ENCODE measurements at regions not wholly inside any gene's neighbourhood (a gene's known extent, or its start where the extent isn't known, plus 50 kb on each side); places are given as distances from the start of the nearest gene placed in this dataset.

DNA sequence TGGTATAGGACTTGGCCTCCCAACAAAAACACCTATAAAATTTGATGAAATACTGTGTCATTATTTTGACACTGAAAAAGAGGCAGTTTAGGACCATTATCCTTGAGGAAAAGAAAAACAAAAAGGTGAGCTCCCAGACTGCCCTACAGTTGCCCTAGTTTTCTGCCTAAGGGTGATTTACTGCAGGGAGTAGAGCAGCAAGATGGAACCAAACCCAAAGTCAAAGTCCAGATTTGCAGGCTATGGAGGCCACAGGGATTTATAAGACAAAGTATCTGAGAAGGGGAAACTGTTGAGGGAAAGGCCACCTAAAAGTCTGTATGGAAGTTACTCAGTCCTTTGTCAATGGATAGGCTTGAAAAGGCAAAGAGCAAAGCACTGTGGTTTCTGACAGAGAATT lies 112.4 kb upstream of the TRPC4 start:
- no peak overlapping the region for H3K4me3 ChIP-seq (ENCODE audit: low read length, poor library complexity, severe bottlenecking)
- H4K20me1 ChIP-seq (ENCODE audit: insufficient read depth, low read length, poor library complexity, severe bottlenecking), result no peaks in the 10 kb centered on the region
- TF ChIP-seq, protein P1, sequence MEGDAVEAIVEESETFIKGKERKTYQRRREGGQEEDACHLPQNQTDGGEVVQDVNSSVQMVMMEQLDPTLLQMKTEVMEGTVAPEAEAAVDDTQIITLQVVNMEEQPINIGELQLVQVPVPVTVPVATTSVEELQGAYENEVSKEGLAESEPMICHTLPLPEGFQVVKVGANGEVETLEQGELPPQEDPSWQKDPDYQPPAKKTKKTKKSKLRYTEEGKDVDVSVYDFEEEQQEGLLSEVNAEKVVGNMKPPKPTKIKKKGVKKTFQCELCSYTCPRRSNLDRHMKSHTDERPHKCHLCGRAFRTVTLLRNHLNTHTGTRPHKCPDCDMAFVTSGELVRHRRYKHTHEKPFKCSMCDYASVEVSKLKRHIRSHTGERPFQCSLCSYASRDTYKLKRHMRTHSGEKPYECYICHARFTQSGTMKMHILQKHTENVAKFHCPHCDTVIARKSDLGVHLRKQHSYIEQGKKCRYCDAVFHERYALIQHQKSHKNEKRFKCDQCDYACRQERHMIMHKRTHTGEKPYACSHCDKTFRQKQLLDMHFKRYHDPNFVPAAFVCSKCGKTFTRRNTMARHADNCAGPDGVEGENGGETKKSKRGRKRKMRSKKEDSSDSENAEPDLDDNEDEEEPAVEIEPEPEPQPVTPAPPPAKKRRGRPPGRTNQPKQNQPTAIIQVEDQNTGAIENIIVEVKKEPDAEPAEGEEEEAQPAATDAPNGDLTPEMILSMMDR (conservative IDR thresholded peaks at IDR 0.05; ENCODE audit: low read length), result no peak
- no peak for TF ChIP-seq EZH2phosphoT487 (IDR thresholded peaks at IDR 0.05; ENCODE audit: borderline replicate concordance)
- H3F3A ChIP-seq (ENCODE audit: low read depth), result no peaks in the 10 kb centered on the region
- H3K9ac ChIP-seq (ENCODE audit: low read depth, low read length, poor library complexity, severe bottlenecking), result no peak overlapping the region
- no peaks in the 10 kb centered on the region for H3K9me3 ChIP-seq (ENCODE audit: insufficient read depth, low read depth, low read length)
- H2AFZ ChIP-seq (ENCODE audit: low read length), result no peak overlapping the region
- H3K4me2 ChIP-seq (ENCODE audit: low read depth, low read length, poor library complexity, severe bottlenecking), result no peak overlapping the region
- no peaks in the 10 kb centered on the region; the same call in 1 of the 2 replicates for H3K9me2 ChIP-seq (replicated peaks; ENCODE audit: low read depth, low read length)
- no peaks in the 10 kb centered on the region for H3K79me2 ChIP-seq (ENCODE audit: insufficient read depth, low read length)
- H3K36me3 ChIP-seq (ENCODE audit: insufficient read depth, low read length), result no peaks in the 10 kb centered on the region
- no peaks in the 10 kb centered on the region for H3K27me3 ChIP-seq (ENCODE audit: insufficient read depth, low read length, poor library complexity, severe bottlenecking)
- no peaks in the 10 kb centered on the region for H3K4me1 ChIP-seq (ENCODE audit: insufficient read depth, low read length, poor library complexity, severe bottlenecking)

- no peaks in the 10 kb centered on the region for H3F3A ChIP-seq (ENCODE audit: low read depth)
- H3K4me2 ChIP-seq (ENCODE audit: low read depth, low read length, poor library complexity, severe bottlenecking), result no peak overlapping the region
- H3K9ac ChIP-seq (ENCODE audit: low read depth, low read length, poor library complexity, severe bottlenecking), result no peak overlapping the region
- TF ChIP-seq, protein P1 (conservative IDR thresholded peaks at IDR 0.05; ENCODE audit: low read length), result no peak
- no peaks in the 10 kb centered on the region; the same call in 1 of the 2 replicates for H3K9me2 ChIP-seq (replicated peaks; ENCODE audit: low read depth, low read length)
- H3K79me2 ChIP-seq (ENCODE audit: insufficient read depth, low read length), result no peaks in the 10 kb centered on the region
- H3K27me3 ChIP-seq (ENCODE audit: insufficient read depth, low read length, poor library complexity, severe bottlenecking), result no peaks in the 10 kb centered on the region
- no peaks in the 10 kb centered on the region for H4K20me1 ChIP-seq (ENCODE audit: insufficient read depth, low read length, poor library complexity, severe bottlenecking)
- H3K4me3 ChIP-seq (ENCODE audit: low read length, poor library complexity, severe bottlenecking), result no peak overlapping the region
- no peaks in the 10 kb centered on the region for H3K36me3 ChIP-seq (ENCODE audit: insufficient read depth, low read length)
- no peak overlapping the region for H2AFZ ChIP-seq (ENCODE audit: low read length)
- H3K4me1 ChIP-seq (ENCODE audit: insufficient read depth, low read length, poor library complexity, severe bottlenecking), result no peaks in the 10 kb centered on the region
- H3K9me3 ChIP-seq (ENCODE audit: insufficient read depth, low read depth, low read length), result no peaks in the 10 kb centered on the region
These were observed 109.1 kb upstream of the TRPC4 start for GRCh38 chr13:37978680-37979079.

GRCh38 chr13:37968555-37968954 lies 99.0 kb upstream of the TRPC4 start:
- H3K27me3 ChIP-seq (ENCODE audit: insufficient read depth, low read length, poor library complexity, severe bottlenecking), result no peaks in the 10 kb centered on the region
- no peaks in the 10 kb centered on the region for H3K36me3 ChIP-seq (ENCODE audit: insufficient read depth, low read length)
- no peaks in the 10 kb centered on the region for H3F3A ChIP-seq (ENCODE audit: low read depth)
- H3K4me3 ChIP-seq (ENCODE audit: low read length, poor library complexity, severe bottlenecking), result no peak overlapping the region
- no peak overlapping the region for H2AFZ ChIP-seq (ENCODE audit: low read length)
- H3K9ac ChIP-seq (ENCODE audit: low read depth, low read length, poor library complexity, severe bottlenecking), result no peak overlapping the region
- H4K20me1 ChIP-seq (ENCODE audit: insufficient read depth, low read length, poor library complexity, severe bottlenecking), result no peaks in the 10 kb centered on the region
- no peaks in the 10 kb centered on the region for H3K9me2 ChIP-seq (replicated peaks; ENCODE audit: low read depth, low read length)
- H3K9me3 ChIP-seq (ENCODE audit: insufficient read depth, low read depth, low read length), result no peaks in the 10 kb centered on the region
- H3K4me2 ChIP-seq (ENCODE audit: low read depth, low read length, poor library complexity, severe bottlenecking), result no peak overlapping the region
- TF ChIP-seq, protein P1 (conservative IDR thresholded peaks at IDR 0.05; ENCODE audit: low read length), result no peak
- TF ChIP-seq EZH2phosphoT487 (IDR thresholded peaks at IDR 0.05; ENCODE audit: borderline replicate concordance), result no peak
- H3K4me1 ChIP-seq (ENCODE audit: insufficient read depth, low read length, poor library complexity, severe bottlenecking), result no peaks in the 10 kb centered on the region
- H3K79me2 ChIP-seq (ENCODE audit: insufficient read depth, low read length), result no peaks in the 10 kb centered on the region

All from Loucy (cell line).